HepG2 (cell line): ENCODE measurements at regions not wholly inside any gene's neighbourhood (a gene's known extent, or its start where the extent isn't known, plus 50 kb on each side); places are given as distances from the start of the nearest gene placed in this dataset.

Experiments used
- ARID2 ChIP-seq: sonication (generic); formaldehyde crosslinking; IDR thresholded peaks from 2 replicates; pipeline ENCODE4 v1.8.1; 2022; ENCODE audit warnings: mild to moderate bottlenecking, missing genetic modification reagents, borderline replicate concordance
- FOXA3 ChIP-seq: IDR thresholded peaks from 2 replicates; pipeline ENCODE4 v1.6.1; 2016; ENCODE audit warnings: missing genetic modification reagents, missing compliant biosample characterization
- GFI1 ChIP-seq: sonication (generic); formaldehyde crosslinking; IDR thresholded peaks from 2 replicates; pipeline ENCODE4 v1.5.0; 2020; ENCODE audit warnings: missing genetic modification reagents, mild to moderate bottlenecking, borderline replicate concordance
- HMG20A ChIP-seq: IDR thresholded peaks from 2 replicates; pipeline ENCODE4 v1.6.1; 2016; ENCODE audit warnings: borderline replicate concordance
- NR2F1 ChIP-seq, 2 experiments: fragments of 450-650 bp in 1 of 2; formaldehyde crosslinking in 1 of 2; IDR thresholded peaks; 2 replicates each; pipeline versions ENCODE4 v1.5.0 to v1.6.1; 2016 to 2020; ENCODE audit warnings: mild to moderate bottlenecking in 1 of 2, missing compliant biosample characterization in 1 of 2, missing genetic modification reagents in 1 of 2, moderate library complexity in 1 of 2
- REST ChIP-seq, 2 experiments: IDR thresholded peaks; 2 replicates each; pipeline ENCODE4 v1.6.1; 2011 to 2012; ENCODE audit warnings: low read length in 2 of 2, borderline replicate concordance in 1 of 2, low read depth in 1 of 2, mild to moderate bottlenecking in 1 of 2, moderate library complexity in 1 of 2
- USF2 ChIP-seq, 2 experiments: sonication (generic) in 1 of 2; formaldehyde crosslinking in 1 of 2; IDR thresholded peaks; 2 replicates each; pipeline versions ENCODE4 v1.5.1 to v1.6.1; 2011 to 2020; ENCODE audit warnings: borderline replicate concordance in 1 of 2, low read depth in 1 of 2, low read length in 1 of 2, mild to moderate bottlenecking in 1 of 2, missing genetic modification reagents in 1 of 2, moderate library complexity in 1 of 2
- ZBTB14 ChIP-seq: sonication (generic); formaldehyde crosslinking; IDR thresholded peaks from 2 replicates; pipeline ENCODE4 v1.4.0; 2020; ENCODE audit warnings: missing genetic modification reagents
- ZNF225 ChIP-seq: sonication (generic); formaldehyde crosslinking; IDR thresholded peaks from 2 replicates; pipeline ENCODE4 v1.4.0; 2020; ENCODE audit warnings: mild to moderate bottlenecking, missing genetic modification reagents
- ZNF292 ChIP-seq: sonication (generic); formaldehyde crosslinking; IDR thresholded peaks from 2 replicates; pipeline ENCODE4 v1.8.1; 2022; ENCODE audit warnings: mild to moderate bottlenecking, low read depth, missing genetic modification reagents, borderline replicate concordance
- ZNF512B ChIP-seq: sonication (generic); formaldehyde crosslinking; IDR thresholded peaks from 2 replicates; pipeline ENCODE4 v1.5.1; 2020; ENCODE audit warnings: missing genetic modification reagents, mild to moderate bottlenecking, borderline replicate concordance
- ZNF703 ChIP-seq: sonication (generic); formaldehyde crosslinking; IDR thresholded peaks from 2 replicates; pipeline ENCODE4 v1.5.1; 2020; ENCODE audit warnings: missing genetic modification reagents, mild to moderate bottlenecking, moderate library complexity, borderline replicate concordance
- ZNF781 ChIP-seq: sonication (generic); formaldehyde crosslinking; IDR thresholded peaks from 2 replicates; pipeline ENCODE4 v1.5.1; 2020; ENCODE audit warnings: borderline replicate concordance, mild to moderate bottlenecking, missing genetic modification reagents; ENCODE audit errors: not compliant biosample characterization
- TF ChIP-seq, protein P1 (sequence below): sonication (generic); formaldehyde crosslinking; IDR thresholded peaks from 2 replicates; pipeline ENCODE4 v1.5.0; 2020; ENCODE audit warnings: mild to moderate bottlenecking, missing genetic modification reagents, borderline replicate concordance

- TF ChIP-seq GFI1 (peak; percentile 81; the same call in 1 of the 2 replicates), HMG20A (CRISPR knock-in tag) (peak; percentile 45; the same call in 1 of the 2 replicates), REST (IDR thresholded peaks at IDR 0.05; ENCODE audit: borderline replicate concordance in 1 of 2, low read depth in 1 of 2, low read length in 2 of 2) (0 out of 4 replicates have a peak, but pooled peaks of 1 of the 2 experiments have one; percentile 18), ZNF781 (CRISPR knock-in tag) (peak; percentile 57), FOXA3 (0 out of 2 replicates have a peak, but pooled peaks have one; percentile 13), USF2 (IDR thresholded peaks at IDR 0.05; ENCODE audit: low read depth, low read length) (peak; percentile 75), USF2 (CRISPR knock-in tag; IDR thresholded peaks at IDR 0.05; ENCODE audit: borderline replicate concordance) (peak; percentile 77; the same call in 1 of the 2 replicates), NR2F1 (CRISPR knock-in tag; IDR thresholded peaks at IDR 0.05) (peak; percentile 41 to 58; a peak in 2 of 4 replicates), ZNF225 (CRISPR knock-in tag) (no peak), ZNF292 (peak; percentile 94; the same call in 1 of the 2 replicates), ZNF512B (CRISPR knock-in tag) (peak; percentile 58; the same call in 1 of the 2 replicates), ZNF703 (CRISPR knock-in tag) (peak; percentile 55; the same call in 1 of the 2 replicates), ZBTB14 (CRISPR knock-in tag) (no peak), ARID2 (CRISPR knock-in tag) (no peak)
- TF ChIP-seq, protein P1, sequence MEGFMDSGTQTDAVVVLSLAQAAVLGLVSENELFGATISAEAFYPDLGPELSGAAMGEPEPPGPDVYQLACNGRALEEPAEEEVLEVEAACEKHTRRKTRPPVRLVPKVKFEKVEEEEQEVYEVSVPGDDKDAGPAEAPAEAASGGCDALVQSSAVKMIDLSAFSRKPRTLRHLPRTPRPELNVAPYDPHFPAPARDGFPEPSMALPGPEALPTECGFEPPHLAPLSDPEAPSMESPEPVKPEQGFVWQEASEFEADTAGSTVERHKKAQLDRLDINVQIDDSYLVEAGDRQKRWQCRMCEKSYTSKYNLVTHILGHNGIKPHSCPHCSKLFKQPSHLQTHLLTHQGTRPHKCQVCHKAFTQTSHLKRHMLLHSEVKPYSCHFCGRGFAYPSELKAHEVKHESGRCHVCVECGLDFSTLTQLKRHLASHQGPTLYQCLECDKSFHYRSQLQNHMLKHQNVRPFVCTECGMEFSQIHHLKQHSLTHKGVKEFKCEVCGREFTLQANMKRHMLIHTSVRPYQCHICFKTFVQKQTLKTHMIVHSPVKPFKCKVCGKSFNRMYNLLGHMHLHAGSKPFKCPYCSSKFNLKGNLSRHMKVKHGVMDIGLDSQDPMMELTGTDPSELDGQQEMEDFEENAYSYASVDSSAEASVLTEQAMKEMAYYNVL (CRISPR knock-in tag), result peak; percentile 43; the same call in 1 of the 2 replicates
These were observed 52.4 kb upstream of the PMFBP1 start (continued) for GRCh38 chr16:72224260-72224768.
